HCT116 (cell line): ENCODE measurements at regions not wholly inside any gene's neighbourhood (a gene's known extent, or its start where the extent isn't known, plus 50 kb on each side); places are given as distances from the start of the nearest gene placed in this dataset.

Experiments used
- ATAC-seq: fragments of 200-7000 bp; cut with Tn5 transposase; 2 replicates; pipeline ENCODE4 v1.9.1; 2020; ENCODE audit warnings: mild to moderate bottlenecking, moderate library complexity
- BruUV-seq: library from RNA; stranded (reverse); fragments of 400-500 nt; replicated peaks from 2 replicates; lab custom pipeline; 2021; lab: Mats Ljungman, UMichigan
- CTCF ChIA-PET: fragments of 300-600 bp; sonication (Branson Sonifier 250); formaldehyde crosslinking; loops from one replicate; lab custom pipeline; 2021; ENCODE audit warnings: antibody characterized with exemption; lab: Charles Lee
- POLR2A ChIA-PET: fragments of 300-600, 350-600 bp; sonication (Branson Sonifier 250); formaldehyde crosslinking; loops from one replicate; lab custom pipeline; 2021; ENCODE audit warnings: antibody characterized with exemption; lab: Charles Lee
- RAD21 ChIA-PET, 2 experiments: fragments of 300-600 bp; sonication (Branson Sonifier 250); formaldehyde crosslinking; loops; one replicate each; lab custom pipeline; 2023; ENCODE audit warnings: low total read pairs in 2 of 2; ENCODE audit not compliant: uncharacterized antibody in 2 of 2, unreplicated experiment in 2 of 2, low non-redundant PET in 1 of 2; lab: Charles Lee
- DNase-seq: peaks from one replicate; pipeline ENCODE4 v3.0.0-alpha.2; 2010; ENCODE audit warnings: low read depth, low spot score
- H2AFZ ChIP-seq: fragments of 200-600 bp; shearing (Covaris generic), sonication (generic); 2 replicates; pipeline ENCODE4 v1.6.1; 2017; ENCODE audit warnings: low read depth, mixed run types, mixed read lengths, antibody characterized with exemption, low read length; ENCODE audit not compliant: poor library complexity, severe bottlenecking
- H3K27ac ChIP-seq: 2 replicates; pipeline ENCODE4 v1.5.1; 2012; ENCODE audit warnings: low read depth, low read length
- H3K27me3 ChIP-seq: fragments of 200-600 bp; sonication (generic); 2 replicates; pipeline ENCODE4 v1.6.1; 2016; ENCODE audit warnings: mixed run types, low read length, mixed read lengths; ENCODE audit not compliant: insufficient read depth
- H3K36me3 ChIP-seq, 2 experiments: fragments of 200-500 bp in 1 of 2; fragments of 200-600 bp in 1 of 2; sonication (Bioruptor generic) in 1 of 2; sonication (generic) in 1 of 2; 2 replicates each; pipeline versions ENCODE4 v1.5.1 to v1.6.1; 2014 to 2016; ENCODE audit warnings: low read length in 2 of 2, inconsistent platforms in 1 of 2, mixed read lengths in 1 of 2, mixed run types in 1 of 2; ENCODE audit not compliant: insufficient read depth in 2 of 2, control insufficient read depth in 1 of 2
- H3K4me1 ChIP-seq, 2 experiments: fragments of 200-600 bp in 1 of 2; sonication (generic) in 1 of 2; 2 replicates each; pipeline versions ENCODE4 v1.5.1 to v1.6.1; 2012 to 2017; ENCODE audit warnings: low read length in 2 of 2, inconsistent platforms in 1 of 2, mild to moderate bottlenecking in 1 of 2, mixed read lengths in 1 of 2, mixed run types in 1 of 2, moderate library complexity in 1 of 2; ENCODE audit not compliant: insufficient read depth in 2 of 2, control insufficient read depth in 1 of 2
- H3K4me2 ChIP-seq: fragments of 200-600 bp; sonication (generic); 2 replicates; pipeline ENCODE4 v1.6.1; 2017; ENCODE audit warnings: mixed run types, low read length, mixed read lengths
- H3K4me3 ChIP-seq, 2 experiments: fragments of 200-600 bp in 1 of 2; sonication (generic) in 1 of 2; replicated peaks in 1 of 2; 2 replicates each; pipeline ENCODE4 v1.5.1; 2011 to 2016; ENCODE audit warnings: low read length in 2 of 2, control low read depth in 1 of 2, low read depth in 1 of 2, mild to moderate bottlenecking in 1 of 2, mixed read lengths in 1 of 2, mixed run types in 1 of 2
- H3K79me2 ChIP-seq: fragments of 200-600 bp; sonication (generic); 2 replicates; pipeline ENCODE4 v1.6.1; 2017; ENCODE audit warnings: mild to moderate bottlenecking, mixed run types, low read length, moderate library complexity, mixed read lengths; ENCODE audit not compliant: insufficient read depth
- H3K9ac ChIP-seq: fragments of 200-600 bp; sonication (generic); 2 replicates; pipeline ENCODE4 v1.6.1; 2016; ENCODE audit warnings: low read length, mixed read lengths
- H3K9me2 ChIP-seq: fragments of 200-600 bp; sonication (generic), shearing (Covaris generic); 2 replicates; pipeline ENCODE4 v1.6.1; 2017; ENCODE audit warnings: mixed run types, mild to moderate bottlenecking, moderate library complexity; ENCODE audit not compliant: insufficient read depth
- H3K9me3 ChIP-seq, 2 experiments: fragments of 200-500 bp in 1 of 2; fragments of 200-600 bp in 1 of 2; sonication (Bioruptor generic) in 1 of 2; sonication (generic) in 1 of 2; 2 replicates each; pipeline ENCODE4 v1.6.1; 2014 to 2017; ENCODE audit warnings: low read length in 2 of 2, mixed read lengths in 2 of 2, inconsistent platforms in 1 of 2, low read depth in 1 of 2, mild to moderate bottlenecking in 1 of 2, mixed run types in 1 of 2, moderate library complexity in 1 of 2; ENCODE audit not compliant: control insufficient read depth in 1 of 2, insufficient read depth in 1 of 2
- H4K20me1 ChIP-seq: fragments of 200-600 bp; sonication (generic), shearing (Covaris generic); 2 replicates; pipeline ENCODE4 v1.6.1; 2017; ENCODE audit warnings: mixed run types, mild to moderate bottlenecking, moderate library complexity; ENCODE audit not compliant: insufficient read depth
- CEBPB ChIP-seq: IDR thresholded peaks from 2 replicates; pipeline ENCODE4 v1.6.1; 2012; ENCODE audit warnings: low read depth
- EGR1 ChIP-seq: IDR thresholded peaks from 2 replicates; pipeline ENCODE4 v1.6.1; 2012; ENCODE audit warnings: low read depth
- ELF1 ChIP-seq: IDR thresholded peaks from 2 replicates; pipeline ENCODE4 v1.6.1; 2012; ENCODE audit warnings: low read depth, borderline replicate concordance
- EZH2 ChIP-seq: fragments of 200-600 bp; sonication (generic); IDR thresholded peaks from 2 replicates; pipeline ENCODE4 v1.6.1; 2017; ENCODE audit warnings: antibody characterized with exemption, mixed run types
- FOSL1 ChIP-seq: IDR thresholded peaks from 2 replicates; pipeline ENCODE4 v1.6.1; 2012; ENCODE audit warnings: low read depth
- JUND ChIP-seq: IDR thresholded peaks from 2 replicates; pipeline ENCODE4 v1.6.1; 2012
- POLR2A ChIP-seq: IDR thresholded peaks from 2 replicates; pipeline ENCODE4 v1.7.0; 2011; ENCODE audit warnings: borderline replicate concordance; ENCODE audit not compliant: insufficient read depth, insufficient read length; ENCODE audit errors: extremely low read depth
- POLR2AphosphoS5 ChIP-seq: IDR thresholded peaks from 2 replicates; pipeline ENCODE4 v1.6.1; 2011; ENCODE audit warnings: mild to moderate bottlenecking, low read depth, low read length, moderate library complexity
- RAD21 ChIP-seq: IDR thresholded peaks from 2 replicates; pipeline ENCODE4 v1.6.1; 2012; ENCODE audit warnings: low read depth, mild to moderate bottlenecking
- REST ChIP-seq: IDR thresholded peaks from 2 replicates; pipeline ENCODE4 v1.6.1; 2012; ENCODE audit warnings: low read depth
- SIN3A ChIP-seq: IDR thresholded peaks from 2 replicates; pipeline ENCODE4 v1.6.1; 2012; ENCODE audit warnings: low read depth
- SP1 ChIP-seq: IDR thresholded peaks from 2 replicates; pipeline ENCODE4 v1.6.1; 2012; ENCODE audit warnings: low read depth
- SRF ChIP-seq: IDR thresholded peaks from 2 replicates; pipeline ENCODE4 v1.6.1; 2012; ENCODE audit warnings: low read depth
- YY1 ChIP-seq: IDR thresholded peaks from 2 replicates; pipeline ENCODE4 v1.6.1; 2011; ENCODE audit warnings: low read length, low read depth, moderate library complexity, mild to moderate bottlenecking; ENCODE audit not compliant: insufficient replicate concordance; ENCODE audit errors: extremely low read depth
- ZBTB33 ChIP-seq: IDR thresholded peaks from 2 replicates; pipeline ENCODE4 v1.6.1; 2011; ENCODE audit warnings: mild to moderate bottlenecking, low read length, moderate library complexity; ENCODE audit not compliant: insufficient replicate concordance; ENCODE audit errors: extremely low read depth
- ZNF274 ChIP-seq: fragments of 200-500 bp; sonication (Bioruptor generic); IDR thresholded peaks from 2 replicates; pipeline ENCODE4 v1.6.1; 2014; ENCODE audit warnings: mild to moderate bottlenecking, low read depth, low read length, inconsistent platforms
- intact Hi-C: fragments of 100-400 bp; cut with micrococcal nuclease; formaldehyde crosslinking; loops from 2 replicates; pipeline ENCODE4 v1.10.0; 2022
- TF ChIP-seq, protein P1 (sequence below), 3 experiments: fragments of 200-600 bp in 1 of 3; sonication (generic) in 1 of 3; IDR thresholded peaks in 2 of 3; conservative IDR thresholded peaks in 1 of 3; 2 replicates each; pipeline ENCODE4 v1.5.1; 2012 to 2017; ENCODE audit warnings: low read depth in 2 of 3, low read length in 2 of 3, antibody characterized with exemption in 1 of 3, borderline replicate concordance in 1 of 3, control low read depth in 1 of 3, mild to moderate bottlenecking in 1 of 3, mixed read lengths in 1 of 3, mixed run types in 1 of 3, moderate library complexity in 1 of 3; ENCODE audit not compliant: insufficient read depth in 1 of 3

GRCh38 chr1:217049081-217049480 is 325.9 kb upstream of the ESRRG start:
- Histone ChIP-seq H3K4me2 (no peak overlapping the region), H3K9ac (no peak overlapping the region), H3K27me3 (no peaks in the 10 kb centered on the region), H3K9me3 (no peaks in the 10 kb centered on the region), H4K20me1 (no peaks in the 10 kb centered on the region), H3K9me2 (no peaks in the 10 kb centered on the region), H3K36me3 (no peaks in the 10 kb centered on the region), H3K4me3 (no peak overlapping the region), H3K4me1 (no peaks in the 10 kb centered on the region), H3K27ac (no peak overlapping the region), H3K79me2 (no peaks in the 10 kb centered on the region), H2AFZ (no peak overlapping the region)
- no TSS peak for BruUV-seq
- ChIA-PET CTCF (no interaction called here), RAD21 (no interaction called here), POLR2A (no interaction called here)
- ATAC-seq (no peak), DNase-seq (no peak)
- TF ChIP-seq FOSL1 = no peak
- no peak for TF ChIP-seq POLR2AphosphoS5
- no peak for TF ChIP-seq RAD21
- TF ChIP-seq POLR2A = no peak
- TF ChIP-seq SP1 = no peak
- no peak for TF ChIP-seq ZBTB33
- TF ChIP-seq YY1 = no peak
- TF ChIP-seq ELF1 = no peak
- TF ChIP-seq JUND = no peak
- TF ChIP-seq REST = no peak
- TF ChIP-seq ZNF274 = no peak
- TF ChIP-seq, protein P1, sequence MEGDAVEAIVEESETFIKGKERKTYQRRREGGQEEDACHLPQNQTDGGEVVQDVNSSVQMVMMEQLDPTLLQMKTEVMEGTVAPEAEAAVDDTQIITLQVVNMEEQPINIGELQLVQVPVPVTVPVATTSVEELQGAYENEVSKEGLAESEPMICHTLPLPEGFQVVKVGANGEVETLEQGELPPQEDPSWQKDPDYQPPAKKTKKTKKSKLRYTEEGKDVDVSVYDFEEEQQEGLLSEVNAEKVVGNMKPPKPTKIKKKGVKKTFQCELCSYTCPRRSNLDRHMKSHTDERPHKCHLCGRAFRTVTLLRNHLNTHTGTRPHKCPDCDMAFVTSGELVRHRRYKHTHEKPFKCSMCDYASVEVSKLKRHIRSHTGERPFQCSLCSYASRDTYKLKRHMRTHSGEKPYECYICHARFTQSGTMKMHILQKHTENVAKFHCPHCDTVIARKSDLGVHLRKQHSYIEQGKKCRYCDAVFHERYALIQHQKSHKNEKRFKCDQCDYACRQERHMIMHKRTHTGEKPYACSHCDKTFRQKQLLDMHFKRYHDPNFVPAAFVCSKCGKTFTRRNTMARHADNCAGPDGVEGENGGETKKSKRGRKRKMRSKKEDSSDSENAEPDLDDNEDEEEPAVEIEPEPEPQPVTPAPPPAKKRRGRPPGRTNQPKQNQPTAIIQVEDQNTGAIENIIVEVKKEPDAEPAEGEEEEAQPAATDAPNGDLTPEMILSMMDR (IDR thresholded peaks at IDR 0.05 in 2 of 3, conservative IDR thresholded peaks at IDR 0.05 in 1 of 3; ENCODE audit: borderline replicate concordance in 1 of 3, insufficient read depth in 1 of 3, low read depth in 2 of 3, low read length in 2 of 3) = no peak
- no peak for TF ChIP-seq EGR1
- no peak for TF ChIP-seq SRF
- TF ChIP-seq EZH2 = no peak
- no peak for TF ChIP-seq SIN3A
- no peak for TF ChIP-seq CEBPB
- intact Hi-C loops = no loop called here
